PC-9 (cell line): ENCODE measurements at regions not wholly inside any gene's neighbourhood (a gene's known extent, or its start where the extent isn't known, plus 50 kb on each side); places are given as distances from the start of the nearest gene placed in this dataset.

Experiments used
- CTCF ChIP-seq: fragments of 200-600 bp; sonication (generic); conservative IDR thresholded peaks from 2 replicates; pipeline ENCODE4 v1.6.1; 2017; ENCODE audit warnings: mixed run types, antibody characterized with exemption, mild to moderate bottlenecking, moderate library complexity
- EZH2 ChIP-seq: fragments of 200-600 bp; sonication (generic); IDR thresholded peaks from 2 replicates; pipeline ENCODE4 v1.8.0; 2017; ENCODE audit warnings: antibody characterized with exemption, low read depth

DNA sequence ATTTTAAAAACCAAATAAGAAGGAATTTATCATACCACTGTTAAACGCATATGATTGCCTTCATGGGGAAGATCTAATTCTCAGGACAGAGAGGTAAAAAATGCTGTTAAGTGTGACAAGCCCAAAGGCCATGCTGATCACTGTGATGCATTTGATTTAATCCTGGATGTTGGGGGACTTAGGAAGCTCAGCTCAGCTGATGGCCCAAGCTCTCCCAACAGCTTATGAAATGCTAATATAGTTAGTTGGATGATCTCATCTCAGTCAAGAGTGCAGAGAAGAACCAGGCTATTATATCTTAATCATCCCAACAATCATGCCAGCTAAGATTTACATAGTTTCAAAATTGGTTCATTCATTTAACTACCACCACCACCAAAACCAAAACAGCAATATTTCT lies 340.0 kb downstream of the IL20RB start:
- TF ChIP-seq CTCF (no peak), EZH2 (no peak)
